Stimulated activated naive B cell treated with anti-CD40 and anti-IgM and Interleukin-4, amounts not matched to agents 10 μg/mL and 1 μg/mL and 100 μg/mL, for 72 hours (primary cell): ENCODE measurements at regions not wholly inside any gene's neighbourhood (a gene's known extent, or its start where the extent isn't known, plus 50 kb on each side); places are given as distances from the start of the nearest gene placed in this dataset.

Experiments
- ATAC-seq, 2 donors: fragments of 150-1000 bp; cut with Tn5 transposase; replicated peaks; 2 replicates each; pipeline ENCODE4 v1.10.0; 2021; ENCODE audit warnings: moderate library complexity in 1 of 2
- DNase-seq: peaks from one replicate; pipeline ENCODE4 v3.0.0; 2021
- H3K27ac Mint-ChIP-seq: one replicate; pipeline ENCODE4 v1.8.0; 2022; ENCODE audit warnings: mild to moderate bottlenecking, mixed read lengths
- H3K27me3 Mint-ChIP-seq, 2 donors: one replicate each; pipeline ENCODE4 v1.8.0; 2022; ENCODE audit warnings: mixed read lengths in 2 of 2
- H3K36me3 Mint-ChIP-seq, 2 donors: one replicate each; pipeline ENCODE4 v1.8.0; 2022; ENCODE audit warnings: mixed read lengths in 2 of 2, mild to moderate bottlenecking in 1 of 2
- H3K4me1 Mint-ChIP-seq, 2 donors: one replicate each; pipeline ENCODE4 v1.8.0; 2022; ENCODE audit warnings: mixed read lengths in 2 of 2, mild to moderate bottlenecking in 1 of 2
- H3K4me3 Mint-ChIP-seq, 2 donors: one replicate each; pipeline ENCODE4 v1.8.0; 2022; ENCODE audit warnings: mild to moderate bottlenecking in 2 of 2, mixed read lengths in 2 of 2, moderate library complexity in 1 of 2
- H3K9me3 Mint-ChIP-seq, 2 donors: one replicate each; pipeline ENCODE4 v1.8.0; 2022; ENCODE audit warnings: mixed read lengths in 2 of 2, mild to moderate bottlenecking in 1 of 2

GRCh38 chr12:111285200-111285599, 83.7 kb downstream of the PHETA1 start:
- Mint-ChIP-seq H3K27me3 (peaks cover 19 to 23% of the 10 kb centered on the region in 2 donors), H3K4me1 (no peaks in the 10 kb centered on the region), H3K4me3 (no peak overlapping the region), H3K9me3 (peaks cover 12 to 13% of the 10 kb centered on the region in 2 donors), H3K36me3 (peaks cover 0 to 13% of the 10 kb centered on the region in 2 donors), H3K27ac (no peak overlapping the region)
- ATAC-seq (no peak), DNase-seq (no peak)

- Mint-ChIP-seq H3K4me3 (no peak overlapping the region), H3K36me3 (peaks cover 0 to 13% of the 10 kb centered on the region in 2 donors), H3K4me1 (no peaks in the 10 kb centered on the region), H3K27me3 (peaks cover 19 to 22% of the 10 kb centered on the region in 2 donors), H3K27ac (no peak overlapping the region), H3K9me3 (peaks cover 12 to 13% of the 10 kb centered on the region in 2 donors)
- ATAC-seq = no peak
- DNase-seq = no peak
These were observed 84.2 kb downstream of the PHETA1 start for GRCh38 chr12:111284709-111285108.

GRCh38 chr12:111283966-111284365, 84.9 kb downstream of the PHETA1 start:
- Mint-ChIP-seq H3K4me3 (no peak overlapping the region), H3K27me3 (peaks cover 23 to 25% of the 10 kb centered on the region in 2 donors), H3K36me3 (peaks cover 0 to 13% of the 10 kb centered on the region in 2 donors), H3K9me3 (peaks cover 12 to 13% of the 10 kb centered on the region in 2 donors), H3K4me1 (no peaks in the 10 kb centered on the region), H3K27ac (no peak overlapping the region)
- DNase-seq (no peak), ATAC-seq (no peak)

GRCh38 chr12:111283521-111283920, 85.4 kb downstream of the PHETA1 start:
- H3K4me3 Mint-ChIP-seq = no peak overlapping the region
- peaks cover 12 to 13% of the 10 kb centered on the region in 2 donors for H3K9me3 Mint-ChIP-seq
- H3K27ac Mint-ChIP-seq = no peak overlapping the region
- no peak for DNase-seq
- H3K4me1 Mint-ChIP-seq = no peaks in the 10 kb centered on the region
- H3K36me3 Mint-ChIP-seq = peaks cover 0 to 13% of the 10 kb centered on the region in 2 donors
- no peak for ATAC-seq
- H3K27me3 Mint-ChIP-seq = peaks cover 27 to 29% of the 10 kb centered on the region in 2 donors

GRCh38 chr12:111277570-111277969, 91.3 kb downstream of the PHETA1 start:
- no peak for ATAC-seq

GRCh38 chr12:111276146-111276545, 92.7 kb downstream of the PHETA1 start:
- Mint-ChIP-seq H3K4me1 (no peaks in the 10 kb centered on the region), H3K4me3 (no peak overlapping the region), H3K36me3 (peaks cover 0 to 7% of the 10 kb centered on the region in 2 donors), H3K9me3 (peaks cover 8 to 9% of the 10 kb centered on the region in 2 donors), H3K27ac (no peak overlapping the region), H3K27me3 (peaks cover 25 to 47% of the 10 kb centered on the region in 2 donors)
- ATAC-seq = no peak
- DNase-seq = no peak

More at GRCh38 chr12:111277570-111277969, 91.3 kb downstream of the PHETA1 start:
- H3K27ac Mint-ChIP-seq = no peak overlapping the region
- no peaks in the 10 kb centered on the region for H3K4me1 Mint-ChIP-seq
- peaks cover 0 to 13% of the 10 kb centered on the region in 2 donors for H3K36me3 Mint-ChIP-seq
- DNase-seq = no peak
- peaks cover 32 to 52% of the 10 kb centered on the region in 2 donors for H3K27me3 Mint-ChIP-seq
- H3K4me3 Mint-ChIP-seq = no peak overlapping the region
- H3K9me3 Mint-ChIP-seq = peaks cover 12 to 15% of the 10 kb centered on the region in 2 donors

- DNase-seq = no peak
- H3K27ac Mint-ChIP-seq = no peak overlapping the region
- H3K27me3 Mint-ChIP-seq = peaks cover 23 to 47% of the 10 kb centered on the region in 2 donors
- no peaks in the 10 kb centered on the region for H3K36me3 Mint-ChIP-seq
- H3K4me3 Mint-ChIP-seq = no peak overlapping the region
- H3K9me3 Mint-ChIP-seq = peaks cover 0 to 2% of the 10 kb centered on the region in 2 donors
- ATAC-seq = no peak
- H3K4me1 Mint-ChIP-seq = no peaks in the 10 kb centered on the region
These were observed 93.6 kb downstream of the PHETA1 start for GRCh38 chr12:111275308-111275707.

- ATAC-seq = no peak
- DNase-seq = no peak
- peaks cover 27 to 52% of the 10 kb centered on the region in 2 donors for H3K27me3 Mint-ChIP-seq
These were observed 94.1 kb downstream of the PHETA1 start for GRCh38 chr12:111274777-111275176.

GRCh38 chr12:111271674-111272418, 97.0 kb downstream of the PHETA1 start:
- H3K27me3 Mint-ChIP-seq = peaks cover 9 to 25% of the 10 kb centered on the region in 2 donors
- DNase-seq (no peak), ATAC-seq (no peak)
- H3K4me3 Mint-ChIP-seq = no peak overlapping the region
- H3K27ac Mint-ChIP-seq = no peak overlapping the region
- H3K9me3 Mint-ChIP-seq = no peaks in the 10 kb centered on the region
- H3K36me3 Mint-ChIP-seq = no peaks in the 10 kb centered on the region
- no peaks in the 10 kb centered on the region for H3K4me1 Mint-ChIP-seq

More at GRCh38 chr12:111274777-111275176, 94.1 kb downstream of the PHETA1 start:
- no peaks in the 10 kb centered on the region for H3K36me3 Mint-ChIP-seq
- H3K9me3 Mint-ChIP-seq = peaks cover 0 to 2% of the 10 kb centered on the region in 2 donors
- H3K4me3 Mint-ChIP-seq = no peak overlapping the region
- no peak overlapping the region for H3K27ac Mint-ChIP-seq
- H3K4me1 Mint-ChIP-seq = no peaks in the 10 kb centered on the region

- Mint-ChIP-seq H3K27ac (no peak overlapping the region), H3K9me3 (no peaks in the 10 kb centered on the region), H3K27me3 (peaks cover 9 to 25% of the 10 kb centered on the region in 2 donors), H3K36me3 (no peaks in the 10 kb centered on the region), H3K4me3 (no peak overlapping the region), H3K4me1 (no peaks in the 10 kb centered on the region)
- no peak for ATAC-seq
- no peak for DNase-seq
These were observed 98.1 kb downstream of the PHETA1 start for GRCh38 chr12:111270774-111271173.

- H3K4me1 Mint-ChIP-seq = no peaks in the 10 kb centered on the region
- no peak overlapping the region for H3K27ac Mint-ChIP-seq
These were observed 98.7 kb downstream of the PHETA1 start for GRCh38 chr12:111270239-111270638.

GRCh38 chr12:111269718-111270117, 99.2 kb downstream of the PHETA1 start:
- ATAC-seq = no peak
- no peak overlapping the region for H3K27ac Mint-ChIP-seq
- no peak overlapping the region for H3K4me3 Mint-ChIP-seq
- no peaks in the 10 kb centered on the region for H3K4me1 Mint-ChIP-seq
- H3K9me3 Mint-ChIP-seq = no peaks in the 10 kb centered on the region
- DNase-seq = no peak
- H3K36me3 Mint-ChIP-seq = no peaks in the 10 kb centered on the region
- H3K27me3 Mint-ChIP-seq = peaks cover 9 to 28% of the 10 kb centered on the region in 2 donors

More at GRCh38 chr12:111270239-111270638, 98.7 kb downstream of the PHETA1 start:
- peaks cover 9 to 25% of the 10 kb centered on the region in 2 donors for H3K27me3 Mint-ChIP-seq
- no peak for DNase-seq
- no peaks in the 10 kb centered on the region for H3K9me3 Mint-ChIP-seq
- H3K36me3 Mint-ChIP-seq = no peaks in the 10 kb centered on the region
- no peak overlapping the region for H3K4me3 Mint-ChIP-seq
- no peak for ATAC-seq

GRCh38 chr12:111268738-111269572, 99.9 kb downstream of the PHETA1 start:
- no peak overlapping the region for H3K27ac Mint-ChIP-seq
- H3K4me1 Mint-ChIP-seq = no peaks in the 10 kb centered on the region
- no peaks in the 10 kb centered on the region for H3K36me3 Mint-ChIP-seq
- DNase-seq = no peak
- H3K27me3 Mint-ChIP-seq = peaks cover 12 to 32% of the 10 kb centered on the region in 2 donors
- no peaks in the 10 kb centered on the region for H3K9me3 Mint-ChIP-seq
- H3K4me3 Mint-ChIP-seq = no peak overlapping the region
- no peak for ATAC-seq

GRCh38 chr12:111267144-111267543, 101.8 kb downstream of the PHETA1 start:
- H3K9me3 Mint-ChIP-seq = no peaks in the 10 kb centered on the region
- ATAC-seq = no peak
- DNase-seq = no peak
- no peaks in the 10 kb centered on the region for H3K4me1 Mint-ChIP-seq
- peaks cover 18 to 31% of the 10 kb centered on the region in 2 donors for H3K27me3 Mint-ChIP-seq
- no peak overlapping the region for H3K27ac Mint-ChIP-seq
- H3K36me3 Mint-ChIP-seq = no peaks in the 10 kb centered on the region
- H3K4me3 Mint-ChIP-seq = no peak overlapping the region
